Liver (tissue), 3 donors: ENCODE measurements at regions not wholly inside any gene's neighbourhood (a gene's known extent, or its start where the extent isn't known, plus 50 kb on each side); places are given as distances from the start of the nearest gene placed in this dataset.

Experiments used
- ATF3 ChIP-seq: IDR thresholded peaks from 2 replicates; pipeline ENCODE4 v1.6.1; 2016; ENCODE audit warnings: antibody characterized with exemption
- CTCF ChIP-seq: fragments of 150-350 bp; IDR thresholded peaks from 2 replicates; pipeline ENCODE4 v1.5.1; 2017; ENCODE audit warnings: improper control_type of control experiment, low read depth, low read length; ENCODE audit not compliant: missing input control
- EGR1 ChIP-seq, 2 donors: IDR thresholded peaks; 2 replicates each; pipeline ENCODE4 v1.6.1; 2016 to 2018; ENCODE audit warnings: antibody characterized with exemption in 2 of 2, low read depth in 2 of 2
- FOXA2 ChIP-seq: IDR thresholded peaks from 2 replicates; pipeline ENCODE4 v1.6.1; 2016; ENCODE audit warnings: antibody characterized with exemption
- GABPA ChIP-seq, 2 donors: IDR thresholded peaks in 1 of 2; conservative IDR thresholded peaks in 1 of 2; 2 replicates each; pipeline ENCODE4 v1.6.1; 2016; ENCODE audit warnings: antibody characterized with exemption in 2 of 2, mild to moderate bottlenecking in 1 of 2, moderate library complexity in 1 of 2
- NR2F2 ChIP-seq: IDR thresholded peaks from 2 replicates; pipeline ENCODE4 v1.6.1; 2016; ENCODE audit warnings: antibody characterized with exemption
- RAD21 ChIP-seq, 2 donors: IDR thresholded peaks; 2 replicates each; pipeline ENCODE4 v1.6.1; 2016; ENCODE audit warnings: antibody characterized with exemption in 2 of 2, mild to moderate bottlenecking in 2 of 2
- REST ChIP-seq: IDR thresholded peaks from 2 replicates; pipeline ENCODE4 v1.6.1; 2016; ENCODE audit warnings: antibody characterized with exemption, mild to moderate bottlenecking
- RXRA ChIP-seq, 2 donors: IDR thresholded peaks; 2 replicates each; pipeline ENCODE4 v1.6.1; 2017 to 2018; ENCODE audit warnings: antibody characterized with exemption in 2 of 2, mild to moderate bottlenecking in 1 of 2
- SP1 ChIP-seq: IDR thresholded peaks from 2 replicates; pipeline ENCODE4 v1.6.1; 2018; ENCODE audit warnings: antibody characterized with exemption, mild to moderate bottlenecking
- TAF1 ChIP-seq: conservative IDR thresholded peaks from 2 replicates; pipeline ENCODE4 v1.6.1; 2016; ENCODE audit warnings: antibody characterized with exemption, mild to moderate bottlenecking
- YY1 ChIP-seq: IDR thresholded peaks from 2 replicates; pipeline ENCODE4 v1.6.1; 2016; ENCODE audit warnings: antibody characterized with exemption, mild to moderate bottlenecking
- ZBTB33 ChIP-seq: IDR thresholded peaks from 2 replicates; pipeline ENCODE4 v1.6.1; 2016; ENCODE audit warnings: antibody characterized with exemption
- TF ChIP-seq, protein P1 (sequence below): IDR thresholded peaks from 2 replicates; pipeline ENCODE4 v1.6.1; 2016; ENCODE audit warnings: antibody characterized with exemption
- donor health status: healthy.
- donor health status: healthy.

DNA sequence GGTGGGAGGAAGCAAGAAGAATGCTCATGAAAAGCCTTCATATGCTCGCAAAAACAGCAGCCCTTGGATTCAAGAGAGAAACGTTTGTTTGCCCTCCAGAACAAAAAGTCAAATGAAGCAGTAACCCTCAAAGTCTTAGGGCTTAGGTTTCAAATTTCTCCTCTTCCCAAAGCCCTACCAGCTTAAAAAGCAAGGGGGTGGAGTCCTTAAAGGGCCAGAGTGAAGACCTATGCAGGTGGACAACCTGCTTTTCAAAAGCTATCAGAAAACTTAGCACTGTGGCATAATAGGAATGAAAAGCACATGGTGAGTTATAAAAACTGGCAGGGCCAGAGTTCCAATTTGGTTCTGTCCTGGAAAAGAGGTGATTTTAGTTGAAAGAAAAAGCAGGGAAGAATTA lies 253.3 kb downstream of the NAP1L3 start:
- TF ChIP-seq RAD21 (IDR thresholded peaks at IDR 0.05) (no peak), CTCF (no peak), REST (no peak), NR2F2 (no peak), YY1 (no peak), SP1 (no peak), GABPA (IDR thresholded peaks at IDR 0.05 in 1 of 2, conservative IDR thresholded peaks at IDR 0.05 in 1 of 2) (no peak), RXRA (IDR thresholded peaks at IDR 0.05) (no peak), TAF1 (no peak), EGR1 (IDR thresholded peaks at IDR 0.05; ENCODE audit: low read depth in 2 of 2) (no peak), ZBTB33 (no peak), ATF3 (no peak), FOXA2 (no peak)
- TF ChIP-seq, protein P1, sequence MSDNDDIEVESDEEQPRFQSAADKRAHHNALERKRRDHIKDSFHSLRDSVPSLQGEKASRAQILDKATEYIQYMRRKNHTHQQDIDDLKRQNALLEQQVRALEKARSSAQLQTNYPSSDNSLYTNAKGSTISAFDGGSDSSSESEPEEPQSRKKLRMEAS = no peak
